ENCODE measurements at regions not wholly inside any gene's neighbourhood (a gene's known extent, or its start where the extent isn't known, plus 50 kb on each side); places are given as distances from the start of the nearest gene placed in this dataset.
"Not testable (repeated sequence)": the region's sequence is repeated elsewhere in the genome, so short reads cannot be mapped to it uniquely, and the experiment has no call there.

DNA sequence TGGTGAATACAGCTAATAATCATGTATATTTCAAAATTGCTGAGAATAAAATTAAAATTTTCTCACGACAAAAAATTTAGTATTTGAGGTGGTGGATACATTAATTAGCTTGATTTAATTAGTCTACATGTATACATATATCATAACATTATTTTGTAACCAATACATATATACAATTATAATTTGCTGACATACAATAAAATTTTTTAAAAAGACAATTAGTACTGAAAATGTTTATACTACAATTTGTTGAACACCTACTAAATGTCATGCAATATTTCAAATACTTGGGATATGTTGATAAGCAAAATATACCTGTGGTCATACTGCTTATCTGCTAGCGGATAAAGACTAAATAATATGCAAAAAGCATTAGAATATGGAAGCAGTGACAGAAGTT, 586.5 kb downstream of the SLITRK6 start:
- DNase-seq (ENCODE audit: low read depth) = no peak

GRCh38 chr13:85204668-85205344, 594.4 kb downstream of the SLITRK6 start:
- no peak for DNase-seq (ENCODE audit: low read depth)

DNA sequence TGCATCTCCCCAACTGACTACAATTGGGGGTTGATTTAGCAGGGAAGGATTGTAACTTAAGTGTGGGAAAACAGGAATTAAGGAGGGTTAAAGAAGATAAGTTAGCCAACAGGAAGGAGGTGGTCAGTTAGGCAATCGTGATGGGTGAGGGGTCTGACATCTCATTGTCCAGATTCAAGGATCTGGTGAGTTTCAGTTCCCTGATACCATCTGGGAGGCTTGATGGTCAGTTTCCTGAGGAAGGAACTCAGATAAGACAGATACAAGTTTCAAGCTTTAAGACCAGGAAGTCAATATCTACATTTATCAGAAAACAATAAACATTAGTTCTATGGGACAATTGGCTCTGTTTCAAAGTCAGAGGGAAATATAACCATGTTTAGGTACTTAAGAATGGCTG, 601.8 kb downstream of the SLITRK6 start:
- no peak for DNase-seq (ENCODE audit: low read depth)

DNA sequence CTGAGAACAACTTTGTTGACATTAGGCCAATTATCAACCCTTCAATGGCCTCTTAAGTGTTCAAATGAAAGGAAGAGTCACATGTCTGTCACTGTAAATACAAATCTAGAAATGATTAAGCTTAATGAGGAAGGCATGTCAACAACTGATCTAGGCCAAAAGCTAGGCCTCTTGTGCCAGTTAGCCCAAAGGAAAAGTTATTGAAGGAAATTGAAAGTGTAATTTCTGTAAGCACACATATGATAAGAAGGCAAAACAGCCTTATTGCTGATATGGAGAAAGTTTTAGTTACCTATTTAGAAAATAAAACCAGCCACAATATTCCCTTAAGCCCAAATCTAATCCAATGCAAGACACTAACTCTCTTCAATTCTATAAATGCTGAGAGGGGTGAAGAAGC, 604.7 kb downstream of the SLITRK6 start:
- DNase-seq (ENCODE audit: low read depth) = no peak

DNA sequence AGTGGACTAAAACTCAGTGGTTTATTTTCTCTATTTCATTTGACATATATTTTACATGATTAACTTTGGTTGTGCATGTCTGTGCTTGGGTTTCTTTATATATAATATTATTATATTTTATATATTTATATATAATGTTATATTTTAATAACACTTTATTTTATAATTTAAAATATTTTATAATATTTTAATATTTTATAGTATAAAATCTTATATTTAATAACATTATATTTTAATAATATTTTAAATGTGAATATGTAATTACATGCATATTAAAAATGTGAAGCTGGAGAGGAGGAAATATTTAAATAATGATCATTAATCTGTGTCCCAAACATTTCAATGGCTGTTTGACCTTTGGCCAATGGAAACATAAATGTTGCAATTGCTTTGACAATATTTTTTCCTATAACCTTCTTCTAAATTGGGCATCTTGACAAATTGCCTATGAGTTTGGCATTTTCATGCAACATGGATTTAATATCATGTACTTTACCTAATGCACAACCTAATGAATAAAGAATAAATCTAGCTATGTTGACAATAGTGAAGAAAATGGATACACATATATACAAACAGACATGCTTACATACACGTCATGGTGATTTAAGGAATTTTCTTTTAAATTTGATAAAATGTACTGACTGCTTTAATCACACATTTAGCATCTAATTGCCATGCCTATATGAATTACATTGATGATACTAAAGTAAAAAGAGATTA, 607.1 kb downstream of the SLITRK6 start:
- no peak for DNase-seq (ENCODE audit: low read depth)

GRCh38 chr13:85186356-85187045, 612.7 kb downstream of the SLITRK6 start:
- DNase-seq (ENCODE audit: low read depth) = no peak

DNA sequence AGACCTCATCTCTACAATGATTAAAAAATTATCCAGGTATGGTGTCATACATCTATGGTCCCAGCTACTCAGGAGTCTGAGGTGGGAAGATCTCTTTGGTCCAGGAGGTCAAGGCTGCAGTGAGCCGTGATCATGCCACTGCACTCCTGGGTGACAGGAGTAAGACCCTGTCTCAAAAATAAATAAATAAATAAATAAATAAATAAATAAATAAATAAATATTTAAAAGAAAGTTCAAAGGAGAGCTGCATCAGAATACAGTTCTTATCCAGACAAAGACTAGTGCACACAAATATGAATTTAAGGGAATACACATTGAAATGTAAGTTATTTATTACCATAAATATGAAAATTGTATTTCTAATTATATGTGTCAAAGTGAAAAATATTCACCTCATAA, 624.9 kb downstream of the SLITRK6 start:
- DNase-seq (ENCODE audit: low read depth) = no peak

DNA sequence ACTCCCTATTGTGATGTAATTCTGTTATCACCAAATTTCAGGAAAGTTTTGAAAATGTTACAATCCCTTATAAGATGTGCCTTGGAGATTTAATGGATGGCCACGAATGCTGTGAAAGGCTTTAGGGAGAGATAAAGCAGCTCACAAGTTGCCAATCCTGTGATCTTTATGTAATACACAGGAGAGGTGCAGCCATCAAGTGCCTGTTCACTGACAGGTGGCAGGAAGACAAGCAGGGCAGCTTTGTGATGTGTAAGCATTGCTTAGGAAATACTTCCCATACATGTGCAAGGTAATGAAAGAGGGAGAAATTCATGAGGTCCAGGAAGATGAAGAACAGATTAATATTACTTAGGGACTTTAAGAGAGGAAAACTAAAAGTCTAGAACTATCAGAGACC, 628.8 kb downstream of the SLITRK6 start:
- no peak for DNase-seq (ENCODE audit: low read depth)

- no peak for DNase-seq (ENCODE audit: low read depth)
These were observed 632.3 kb downstream of the SLITRK6 start for GRCh38 chr13:85166891-85167290.

DNA sequence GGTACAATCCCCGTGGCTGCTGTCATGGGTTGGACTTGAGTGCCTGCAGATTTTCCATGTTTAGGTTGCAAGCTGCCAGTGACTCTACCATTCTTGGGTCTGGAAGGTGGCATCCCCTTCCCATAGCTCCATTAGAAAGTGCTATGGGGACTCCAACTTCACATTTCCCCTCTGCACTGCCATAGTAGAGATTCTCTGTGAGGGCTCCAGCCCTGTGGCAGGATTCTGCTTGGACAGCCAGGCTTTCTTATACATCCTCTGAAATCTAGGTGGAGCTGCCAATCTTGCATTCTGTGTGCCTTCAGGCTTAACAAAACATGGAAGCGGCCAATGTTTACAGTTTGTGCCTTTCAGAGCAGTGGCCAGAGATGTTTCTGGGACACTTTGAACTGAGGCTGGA, 636.2 kb downstream of the SLITRK6 start:
- no peak for DNase-seq (ENCODE audit: low read depth)

DNA sequence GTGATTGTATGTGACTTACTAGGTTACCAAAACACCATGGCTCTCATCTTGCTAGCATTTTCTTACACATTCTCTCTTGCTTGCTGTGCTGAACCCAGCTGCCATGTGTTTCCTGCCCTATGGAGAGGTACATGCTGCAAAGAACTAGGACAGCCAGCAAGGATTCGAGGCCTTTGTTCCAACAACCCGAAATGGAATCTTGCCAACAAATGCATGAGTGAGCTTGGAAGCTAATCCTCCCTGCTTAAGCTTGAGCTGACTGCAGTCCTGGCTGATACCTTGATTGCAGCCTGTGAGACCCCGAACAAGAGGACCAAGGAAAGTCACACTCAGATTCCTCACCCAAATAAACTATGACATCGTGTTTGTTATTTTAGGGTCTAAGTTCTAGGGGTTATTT, 651.2 kb downstream of the SLITRK6 start:
- no peak for DNase-seq (ENCODE audit: low read depth)

DNA sequence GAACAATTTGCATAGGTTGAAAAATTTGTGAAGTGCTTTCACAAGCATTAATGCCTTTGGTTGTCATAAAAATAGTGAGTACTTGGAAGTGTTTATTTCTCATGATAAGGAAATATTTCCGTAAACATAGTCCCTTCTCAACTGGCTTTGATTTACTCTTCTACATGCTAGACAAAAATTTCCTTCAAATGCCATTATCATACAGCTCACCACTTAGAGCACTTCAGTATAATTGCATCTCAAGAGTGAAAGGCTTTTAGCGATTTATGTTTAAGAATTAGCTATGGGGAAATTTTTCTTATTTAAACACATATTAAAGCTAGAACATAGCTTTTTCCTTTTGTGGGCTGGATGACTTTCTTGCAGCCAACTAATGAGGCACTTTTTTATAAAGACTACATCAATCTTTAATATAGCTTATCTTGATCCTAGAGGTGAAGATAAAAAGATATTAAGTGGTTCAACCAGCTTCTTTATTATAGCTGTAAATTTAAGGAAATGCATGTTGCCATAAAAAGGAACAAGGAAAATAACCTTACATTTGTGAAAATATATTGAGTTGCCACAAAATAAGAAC, 656.8 kb downstream of the SLITRK6 start:
- no peak for DNase-seq (ENCODE audit: low read depth)

DNA sequence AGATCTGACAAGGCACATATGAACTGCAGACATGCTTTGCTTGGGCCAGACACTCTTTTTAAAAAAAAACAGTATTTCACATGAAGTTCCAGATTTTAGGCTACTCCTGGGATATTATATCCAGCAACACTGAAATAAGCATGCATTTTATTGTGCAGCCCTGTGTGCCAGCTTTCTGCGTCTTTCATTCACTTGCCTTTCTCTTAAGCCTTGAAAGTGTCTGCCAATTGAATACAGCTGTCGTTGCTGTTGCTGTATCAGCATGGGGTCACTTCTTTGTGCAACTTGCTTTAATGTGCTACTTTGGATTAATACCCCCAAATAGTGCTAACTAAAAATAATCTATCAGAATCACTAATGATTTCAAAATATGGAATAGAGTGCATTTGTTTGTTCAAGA, 657.8 kb downstream of the SLITRK6 start:
- no peak for DNase-seq (ENCODE audit: low read depth)

DNA sequence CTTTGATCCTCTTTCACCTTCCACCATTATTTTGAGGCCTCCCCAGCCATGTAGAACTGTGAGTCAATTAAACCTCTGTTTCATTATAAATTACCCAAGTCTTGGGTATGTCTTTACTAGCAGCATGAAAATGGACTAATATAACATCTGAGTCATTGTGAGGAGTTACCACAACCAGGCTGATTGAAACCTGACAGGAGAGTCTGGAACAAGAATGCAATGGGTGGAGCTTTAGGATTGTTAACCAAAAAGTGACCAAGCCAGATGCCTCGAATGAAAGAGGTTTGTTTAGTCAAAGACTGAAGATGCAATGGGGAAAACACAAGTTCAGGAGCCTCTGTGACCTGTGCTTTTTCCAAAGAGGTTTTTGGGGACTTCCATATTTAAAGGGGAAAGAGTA, 659.0 kb downstream of the SLITRK6 start:
- no peak for DNase-seq (ENCODE audit: low read depth)

DNA sequence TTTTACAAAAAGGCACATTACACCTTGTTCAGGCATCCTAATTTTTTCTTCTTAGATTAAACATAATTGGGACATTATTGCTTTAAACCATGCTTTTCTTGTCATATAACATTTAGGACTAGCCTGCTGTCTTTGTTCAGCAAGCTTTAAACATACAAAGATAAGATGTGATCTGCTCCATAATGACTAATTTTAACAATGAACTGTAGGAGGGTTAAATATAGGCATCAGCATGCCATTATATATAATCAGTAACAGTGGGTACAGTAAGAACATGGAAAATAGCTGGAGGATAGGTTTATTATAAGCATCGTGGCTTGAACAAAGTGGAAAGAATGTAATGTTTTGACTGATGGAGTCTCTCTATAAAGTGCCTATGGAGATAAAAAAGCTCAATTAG, 661.7 kb downstream of the SLITRK6 start:
- DNase-seq (ENCODE audit: low read depth) = no peak

DNA sequence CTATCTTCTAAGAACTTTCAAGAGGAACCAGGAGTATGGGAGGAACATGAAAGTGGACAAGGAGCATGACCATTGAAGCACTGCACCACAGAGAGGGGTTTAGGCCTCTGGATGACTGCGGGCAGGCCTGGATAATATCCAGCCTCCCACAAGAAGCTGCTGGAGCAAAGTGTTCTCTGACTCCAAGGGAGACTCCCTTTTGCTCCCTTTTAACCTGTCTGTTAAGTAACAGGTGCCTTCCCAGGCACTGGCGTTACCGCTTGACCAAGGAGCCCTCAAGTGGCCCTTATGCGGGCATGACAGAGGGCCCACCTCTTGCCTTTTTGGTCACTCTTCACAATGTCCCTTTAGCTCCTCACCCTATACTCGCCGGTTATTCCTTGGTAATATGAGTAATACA, 666.2 kb downstream of the SLITRK6 start:
- no peak for DNase-seq (ENCODE audit: low read depth)

DNA sequence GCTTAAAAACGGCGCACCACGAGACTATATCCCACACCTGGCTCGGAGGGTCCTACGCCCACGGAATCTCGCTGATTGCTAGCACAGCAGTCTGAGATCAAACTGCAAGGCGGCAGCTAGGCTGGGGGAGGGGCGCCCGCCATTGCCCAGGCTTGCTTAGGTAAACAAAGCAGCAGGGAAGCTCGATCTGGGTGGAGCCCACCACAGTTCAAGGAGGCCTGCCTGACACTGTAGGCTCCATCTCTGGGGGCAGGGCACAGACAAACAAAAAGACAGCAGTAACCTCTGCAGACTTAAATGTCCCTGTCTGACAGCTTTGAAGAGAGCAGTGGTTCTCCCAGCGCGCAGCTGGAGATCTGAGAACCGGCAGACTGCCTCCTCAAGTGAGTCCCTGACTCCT, 675.7 kb downstream of the SLITRK6 start:
- DNase-seq (ENCODE audit: low read depth) = not testable (repeated sequence)

DNA sequence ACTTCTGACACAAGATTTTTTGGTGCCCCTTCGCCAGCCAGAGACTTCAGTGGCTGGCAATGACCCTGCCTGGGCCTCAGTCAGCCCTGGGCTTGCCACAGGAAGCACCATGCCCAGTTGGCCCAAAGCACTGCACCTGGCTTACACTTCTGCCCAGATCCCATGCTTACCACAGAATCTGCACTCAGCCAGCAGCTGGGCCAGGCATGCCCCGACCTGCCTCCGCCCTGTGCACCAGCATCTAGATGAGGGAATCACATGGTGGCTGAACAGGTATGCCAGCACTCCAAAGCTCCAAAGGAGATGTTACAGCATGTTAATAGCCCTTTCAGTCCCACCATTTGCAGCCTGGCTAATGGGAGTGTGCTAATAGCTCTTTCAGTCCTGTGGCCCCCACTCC, 690.9 kb downstream of the SLITRK6 start:
- no peak for DNase-seq (ENCODE audit: low read depth)

DNA sequence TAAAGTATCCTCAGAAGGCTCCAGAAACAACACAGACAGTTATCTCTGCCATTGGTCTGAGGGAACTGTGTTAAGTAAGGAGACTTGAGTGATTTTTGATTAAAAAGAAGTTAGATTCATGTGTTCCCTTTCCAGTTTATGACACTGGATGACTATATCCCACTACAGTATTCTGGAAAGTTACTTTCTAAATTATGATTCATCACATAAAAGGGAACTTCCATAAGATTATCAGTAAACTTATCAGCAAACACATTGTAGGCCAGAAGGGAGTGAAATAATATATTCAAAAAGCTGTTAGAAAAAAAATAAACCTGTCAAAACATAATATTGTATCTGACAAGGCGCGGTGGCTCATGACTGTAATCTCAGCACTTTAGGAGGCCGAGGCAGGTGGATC, 700.0 kb downstream of the SLITRK6 start:
- no peak for DNase-seq (ENCODE audit: low read depth)

DNA sequence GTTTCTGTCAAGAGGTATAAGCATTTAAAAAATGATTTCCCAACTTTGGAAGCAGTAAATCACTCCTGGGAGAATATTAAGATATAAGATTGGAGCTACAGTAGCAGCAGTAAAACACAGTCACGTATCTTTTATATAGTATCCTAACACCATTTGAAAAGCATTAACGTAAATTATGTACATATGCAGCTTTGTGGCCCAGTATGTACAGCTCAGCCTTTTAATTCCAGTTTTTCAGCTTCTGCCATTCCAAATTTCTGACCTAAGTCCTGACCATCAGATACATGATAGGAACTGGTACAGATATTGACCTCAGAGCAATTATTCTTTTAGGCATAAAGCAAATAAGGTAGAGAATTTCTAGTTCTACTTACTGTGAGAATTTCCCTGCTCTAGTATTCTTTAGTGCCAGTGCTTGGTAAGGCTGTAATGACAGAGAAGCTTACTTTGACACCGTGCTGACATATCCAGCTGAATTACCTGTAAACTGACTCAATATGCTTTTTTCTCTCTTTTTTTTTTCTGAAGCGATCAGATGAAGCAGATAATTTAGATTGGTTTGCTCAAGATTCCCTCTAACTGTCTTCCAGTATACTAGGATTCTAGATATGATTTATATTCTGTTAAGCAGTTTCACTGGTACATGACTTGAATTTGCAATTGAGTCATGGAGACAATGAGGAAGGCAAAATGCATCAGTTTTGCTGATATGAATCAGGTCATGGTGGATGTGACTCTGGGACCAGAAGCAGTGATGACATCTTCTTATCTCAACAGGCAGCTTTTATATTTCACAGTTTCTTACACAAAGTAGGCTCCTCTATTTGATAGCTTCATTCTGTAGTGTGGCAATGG, 703.6 kb downstream of the SLITRK6 start:
- no peak for DNase-seq (ENCODE audit: low read depth)

GRCh38 chr13:85093808-85094207, 705.4 kb downstream of the SLITRK6 start:
- peak; percentile 26 for DNase-seq (ENCODE audit: low read depth)

GRCh38 chr13:85091631-85092234, 707.5 kb downstream of the SLITRK6 start:
- no peak for DNase-seq (ENCODE audit: low read depth)

Data from fibroblast of the conjunctiva (primary cell).